Stimulated activated CD4-positive, alpha-beta T cell treated with anti-CD3 and anti-CD28 coated beads, Interleukin-1b, Interleukin-23, amount 100 ng/mL, for 1 hour (primary cell): ENCODE measurements at regions not wholly inside any gene's neighbourhood (a gene's known extent, or its start where the extent isn't known, plus 50 kb on each side); places are given as distances from the start of the nearest gene placed in this dataset.
"Not testable (repeated sequence)": the region's sequence is repeated elsewhere in the genome, so short reads cannot be mapped to it uniquely, and the experiment has no call there.

Experiments used
- DNase-seq, 2 donors: peaks; one replicate each; pipeline ENCODE4 v3.0.0-alpha.2; 2020; ENCODE audit warnings: low read depth in 2 of 2

- DNase-seq = no peak
Observed at GRCh38 chrX:55142206-55142918, 53.5 kb downstream of the PAGE2 start.

- no peak for DNase-seq
Observed at GRCh38 chrX:55142919-55143310, 54.1 kb downstream of the PAGE2 start.

- DNase-seq = no peak
Observed at GRCh38 chrX:55143621-55144020, 54.8 kb downstream of the PAGE2 start.

- no peak for DNase-seq
Observed at GRCh38 chrX:55144697-55145096, 55.9 kb downstream of the PAGE2 start.

GRCh38 chrX:55149242-55149641 is 60.4 kb downstream of the PAGE2 start:
- no peak for DNase-seq

GRCh38 chrX:55151199-55151598 is 62.4 kb downstream of the PAGE2 start:
- DNase-seq = no peak

DNA sequence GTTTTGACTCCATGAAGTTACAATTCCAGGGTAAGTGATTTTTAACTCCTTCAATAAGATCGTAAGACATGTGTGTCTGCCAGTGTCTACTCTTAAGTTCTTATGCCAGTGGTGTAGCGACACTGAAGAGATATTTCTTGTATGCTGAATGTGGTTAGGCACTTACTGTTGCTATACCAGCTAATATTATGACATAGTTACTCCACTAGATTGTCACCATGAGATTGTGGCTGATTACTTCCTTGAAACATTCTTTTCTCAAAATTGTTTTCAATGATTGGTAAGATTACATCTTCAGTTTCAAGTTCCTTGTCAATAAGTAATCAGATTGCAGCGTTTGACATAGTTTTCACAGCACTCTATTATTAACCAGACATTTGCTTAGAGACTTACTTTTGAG is 60.6 kb upstream of the PAGE5 start:
- DNase-seq = no peak

DNA sequence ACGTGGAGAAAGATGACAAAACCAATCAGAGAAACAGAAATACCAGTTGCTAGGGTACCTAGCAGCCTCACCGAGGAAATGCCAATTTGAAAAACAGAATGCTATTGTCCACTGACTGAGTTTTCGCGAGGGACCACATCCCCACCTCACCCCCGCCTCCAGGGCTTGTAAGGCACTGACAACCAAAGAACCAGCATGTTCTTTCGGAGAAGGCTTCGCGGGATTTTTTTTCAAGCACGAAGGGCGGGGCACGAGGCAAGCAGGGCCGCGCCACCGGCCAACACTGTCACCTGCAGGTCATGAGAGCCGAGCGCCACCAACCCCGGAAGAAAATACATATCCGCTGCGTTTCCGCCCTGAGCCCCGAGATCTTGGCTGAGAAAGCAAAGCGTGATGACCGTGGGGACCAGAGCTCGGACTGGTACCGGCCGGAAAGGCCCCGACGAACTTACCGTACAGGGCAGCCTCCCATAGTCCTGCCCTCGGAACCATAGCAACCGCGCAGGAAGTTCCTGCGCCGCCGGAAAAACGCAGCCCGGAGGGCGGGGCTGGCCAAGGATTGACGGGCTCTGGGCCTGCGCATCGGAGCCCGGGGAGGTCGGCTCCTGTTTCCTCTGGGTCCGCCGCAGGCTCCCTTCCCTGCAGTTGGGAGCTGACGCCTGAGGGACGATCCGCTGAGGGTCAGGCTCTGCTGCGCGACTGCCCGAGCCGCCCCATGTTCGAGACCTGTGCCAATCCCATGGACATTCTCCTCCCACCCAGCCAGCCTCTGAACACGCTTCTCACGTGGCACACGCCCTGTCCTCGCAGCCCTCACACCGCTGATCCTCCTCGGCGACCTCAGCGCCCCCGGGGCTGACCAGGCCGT is 59.2 kb upstream of the PAGE5 start:
- DNase-seq = peak; percentile 71 to 75

GRCh38 chrX:55161581-55161980 is 58.6 kb upstream of the PAGE5 start:
- no peak for DNase-seq

DNA sequence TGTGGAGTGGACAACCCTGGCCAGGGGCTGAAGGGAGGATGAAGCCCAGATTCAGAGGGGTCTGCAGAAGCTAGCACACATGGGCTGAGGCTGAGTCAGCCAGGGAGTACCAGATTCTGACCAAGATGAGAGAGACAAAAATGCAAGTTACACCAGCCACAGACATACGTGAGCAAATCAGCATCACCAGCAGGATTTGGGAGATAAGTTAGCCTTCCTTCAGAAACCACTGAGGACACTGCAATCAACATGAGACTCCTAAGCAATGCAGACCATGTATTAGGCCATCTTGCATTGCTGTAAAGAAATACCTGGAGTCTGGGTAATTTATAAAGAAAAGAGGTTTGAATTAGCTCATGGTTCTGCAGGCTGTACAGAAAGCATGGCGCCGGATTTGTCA is 57.0 kb upstream of the PAGE5 start:
- no peak for DNase-seq

DNA sequence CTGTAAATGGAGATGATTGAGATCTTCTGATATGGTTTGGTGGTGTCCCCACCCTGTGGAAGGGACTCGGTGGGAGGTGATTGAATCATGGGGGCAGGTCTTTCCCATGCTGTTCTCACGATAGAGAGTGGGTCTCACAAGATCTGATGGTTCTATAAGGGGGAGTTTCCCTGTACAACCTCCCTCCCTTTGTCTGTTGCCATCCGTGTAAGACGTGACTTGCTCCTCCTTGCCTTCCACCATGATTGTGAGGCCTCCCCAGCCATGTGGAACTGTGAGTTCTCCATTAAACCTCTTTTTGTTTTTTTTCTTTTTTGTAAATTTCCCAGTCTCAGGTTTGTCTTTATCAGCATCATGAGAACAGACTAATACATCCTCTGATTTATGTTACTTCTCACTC is 55.1 kb upstream of the PAGE5 start:
- DNase-seq = not testable (repeated sequence)

DNA sequence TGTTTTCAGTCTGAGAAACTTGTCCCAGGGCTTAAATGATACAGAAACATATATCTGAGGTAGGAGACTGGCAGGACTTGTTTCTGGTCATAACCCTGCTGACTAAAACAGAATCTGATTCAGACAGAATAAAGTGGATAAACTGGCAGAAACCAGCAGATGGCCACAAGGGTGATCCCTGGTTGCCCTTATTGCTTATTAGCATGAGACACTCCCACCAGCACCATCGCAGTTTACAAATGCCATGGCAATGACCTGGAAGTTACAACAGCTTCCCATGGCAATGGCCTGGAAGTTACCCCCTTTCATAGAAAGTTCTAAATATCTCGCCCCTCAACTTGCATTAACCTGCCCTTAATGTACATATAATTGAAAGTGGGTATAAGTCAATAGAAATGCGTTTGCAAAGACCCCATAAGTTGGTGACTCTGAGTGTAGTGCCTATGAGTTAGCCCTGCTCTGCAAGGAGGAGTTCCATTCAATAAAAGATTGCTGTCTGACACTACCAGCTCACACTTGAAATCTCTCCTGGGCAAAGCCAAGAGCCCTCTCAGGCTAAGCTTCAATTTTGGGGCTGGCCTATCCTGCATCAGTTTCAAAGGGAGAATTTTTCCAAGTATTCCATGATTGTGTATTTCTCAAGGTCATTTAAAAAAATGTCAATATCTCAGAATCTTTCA is 52.9 kb upstream of the PAGE5 start:
- DNase-seq = no peak

- no peak for DNase-seq
Observed at GRCh38 chrX:55167901-55168300, 52.2 kb upstream of the PAGE5 start.

DNA sequence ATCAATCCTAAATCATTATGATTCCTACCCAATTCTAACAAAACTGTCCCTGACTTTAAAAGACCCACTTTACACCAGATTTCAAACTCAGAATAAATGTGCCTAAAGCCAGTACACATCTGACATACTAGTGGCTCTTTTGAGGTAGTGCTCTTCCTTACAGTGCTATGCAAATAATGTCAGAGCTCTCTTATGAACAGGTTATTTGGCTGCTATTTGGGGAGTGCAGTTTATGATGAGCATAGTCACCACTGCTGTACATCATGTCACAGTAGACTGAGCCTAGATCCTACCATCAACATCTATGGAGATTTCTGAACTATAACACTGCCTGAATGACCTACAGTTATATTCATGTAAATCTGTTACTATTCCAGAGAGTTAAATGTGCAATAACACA is 50.4 kb upstream of the PAGE5 start:
- DNase-seq = no peak
